ENCODE measurements at regions not wholly inside any gene's neighbourhood (a gene's known extent, or its start where the extent isn't known, plus 50 kb on each side); places are given as distances from the start of the nearest gene placed in this dataset.

DNA sequence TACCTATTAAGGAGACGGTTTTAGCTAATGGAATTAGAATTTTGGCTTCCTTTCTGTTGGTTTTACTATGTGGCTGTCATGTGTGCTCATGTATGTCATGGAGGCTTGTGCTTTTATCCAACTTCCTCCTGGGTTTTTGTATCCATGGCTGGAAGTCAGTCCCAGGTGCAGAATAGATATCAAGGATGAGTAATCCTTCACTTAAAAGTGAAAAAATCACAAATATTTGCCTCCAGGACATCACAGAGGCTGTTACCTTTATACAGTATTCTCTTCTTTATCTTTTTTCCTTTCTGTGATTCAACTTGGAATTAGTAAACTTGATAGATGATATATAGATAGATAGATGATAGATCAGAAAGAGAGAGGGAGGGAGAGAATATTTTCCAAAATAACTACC, 706.8 kb downstream of the GALC start:
- H3K4me2 ChIP-seq (ENCODE audit: low read depth, low read length) = no peak overlapping the region
- H4K20me1 ChIP-seq (ENCODE audit: insufficient read depth, low read length) = no peaks in the 10 kb centered on the region
- H3K9me1 ChIP-seq (ENCODE audit: insufficient read depth, low read length) = no peaks in the 10 kb centered on the region
- H4K91ac ChIP-seq (ENCODE audit: insufficient read depth, low read depth, low read length) = no peak overlapping the region
- no peak overlapping the region for H2AK9ac ChIP-seq (replicated peaks; ENCODE audit: low read depth, low read length, poor library complexity)
- no peak overlapping the region for H2BK20ac ChIP-seq (ENCODE audit: low read depth, low read length)
- POLR2A ChIA-PET (ENCODE audit: unreplicated experiment) = no interaction called here
- dilution Hi-C loops (cut with HindIII; ENCODE audit: low sequenced_read_pairs, unreplicated experiment) (no loop called here), in situ Hi-C loops (cut with MboI; ENCODE audit: low sequenced_read_pairs) (no loop called here), intact Hi-C loops (cut with micrococcal nuclease) (no loop called here)
- no peak overlapping the region for H2BK15ac ChIP-seq (ENCODE audit: low read depth, low read length)
- H2AFZ ChIP-seq (replicated peaks; ENCODE audit: low read length, poor library complexity) = no peak overlapping the region
- no peak for DNase-seq
- CTCF ChIA-PET = no interaction called here
- H3K4me1 ChIP-seq (ENCODE audit: control insufficient read depth, insufficient read depth, low read length) = no peaks in the 10 kb centered on the region
- 0 out of 2 replicates have a peak, but pooled peaks cover 2% of the 10 kb centered on the region for H3K9me3 ChIP-seq (ENCODE audit: control insufficient read depth, insufficient read depth, low read length)
- H3K4me3 ChIP-seq (ENCODE audit: insufficient read depth, low read depth, low read length) = no peak overlapping the region
- H3K14ac ChIP-seq (replicated peaks; ENCODE audit: low read depth, low read length) = no peak overlapping the region
- no peak for TF ChIP-seq BHLHE40 (IDR thresholded peaks at IDR 0.05; ENCODE audit: low read depth, low read length)
- TF ChIP-seq MXI1 (IDR thresholded peaks at IDR 0.05; ENCODE audit: borderline replicate concordance, low read depth, low read length) = no peak
- TF ChIP-seq FOS (IDR thresholded peaks at IDR 0.05; ENCODE audit: low read depth, low read length) = no peak
- WGBS, 2 experiments (ENCODE audit: extremely low coverage in 2 of 2, insufficient read length in 1 of 2) = no CpG with 5 or more reads among the region's 1 CpG
- no TSS peak for BruUV-seq (replicated peaks)
- H2BK5ac ChIP-seq (ENCODE audit: low read depth, low read length, poor library complexity, severe bottlenecking) = no peak overlapping the region
- ATAC-seq (ENCODE audit: low read depth) = no peak
- H3K23ac ChIP-seq (ENCODE audit: low read depth, low read length) = no peak overlapping the region
- no peak overlapping the region for H3K56ac ChIP-seq (ENCODE audit: extremely low read depth, insufficient read depth, low read length)
- H2AK5ac ChIP-seq (ENCODE audit: low read depth, low read length) = no peak overlapping the region
- no peak overlapping the region for H3K4ac ChIP-seq (ENCODE audit: low read depth, low read length)
- no peak overlapping the region for H3K18ac ChIP-seq (ENCODE audit: low read depth, low read length)
- H4K5ac ChIP-seq (ENCODE audit: low read depth, low read length) = no peak overlapping the region
- H3K27ac ChIP-seq (ENCODE audit: insufficient read depth, low read length) = no peak overlapping the region
- H3K36me3 ChIP-seq (ENCODE audit: control insufficient read depth, insufficient read depth, low read length) = no peaks in the 10 kb centered on the region
- H3K9ac ChIP-seq (ENCODE audit: low read depth, low read length) = no peak overlapping the region
- H3K79me1 ChIP-seq (ENCODE audit: low read depth in 1 of 2, low read length in 2 of 2) = no peaks in the 10 kb centered on the region
- H3K27me3 ChIP-seq (ENCODE audit: control insufficient read depth, insufficient read depth, low read length) = no peaks in the 10 kb centered on the region
- no peak overlapping the region for H2BK120ac ChIP-seq (ENCODE audit: low read depth, low read length)
- no peak overlapping the region for H4K8ac ChIP-seq (ENCODE audit: low read depth in 2 of 2, low read length in 2 of 2)

Data from IMR-90 (cell line).